ENCODE measurements at regions not wholly inside any gene's neighbourhood (a gene's known extent, or its start where the extent isn't known, plus 50 kb on each side); places are given as distances from the start of the nearest gene placed in this dataset.

GRCh38 chr2:19120181-19120580, 238.2 kb downstream of the OSR1 start:
- CTCF ChIA-PET (ENCODE audit: low intra/inter-chr PET ratio, low total read pairs), result no interaction called here
- BruUV-seq (replicated peaks), result no TSS peak
- Histone ChIP-seq H4K20me1 (ENCODE audit: insufficient read depth, low read length) (no peaks in the 10 kb centered on the region), H3K4me1 (ENCODE audit: insufficient read depth, low read length) (peaks cover 27% of the 10 kb centered on the region), H3K36me3 (replicated peaks in 1 of 2; ENCODE audit: control insufficient read depth in 1 of 2, insufficient read depth in 2 of 2, low read length in 2 of 2) (no peaks in the 10 kb centered on the region), H3K4me2 (ENCODE audit: low read depth, low read length) (no peak overlapping the region), H3K9ac (ENCODE audit: insufficient read depth, low read depth, low read length) (no peak overlapping the region), H3K4me3 (replicated peaks in 1 of 3; ENCODE audit: insufficient read depth in 1 of 3, low read depth in 2 of 3, low read length in 3 of 3) (no peak overlapping the region), H3K27me3 (ENCODE audit: control insufficient read depth in 1 of 2, insufficient read depth in 2 of 2, low read length in 2 of 2) (no peaks in the 10 kb centered on the region), H3K9me3 (ENCODE audit: low read length) (no peaks in the 10 kb centered on the region), H3K27ac (ENCODE audit: extremely low read length, insufficient read depth, low read length) (no peak overlapping the region), H3K79me2 (ENCODE audit: insufficient read depth, low read length) (no peaks in the 10 kb centered on the region), H2AFZ (ENCODE audit: low read length) (no peak overlapping the region)
- FAIRE-seq, result peak; percentile 4
- DNase-seq (ENCODE audit: low spot score), result no peak
- TF ChIP-seq ESRRA (CRISPR knock-in tag; IDR thresholded peaks at IDR 0.05; ENCODE audit: low read depth) (no peak), ZFP90 (CRISPR knock-in tag; IDR thresholded peaks at IDR 0.05; ENCODE audit: borderline replicate concordance) (no peak), CENPX (CRISPR knock-in tag; IDR thresholded peaks at IDR 0.05) (no peak), FLYWCH1 (CRISPR knock-in tag; IDR thresholded peaks at IDR 0.05) (no peak), ZNF652 (CRISPR knock-in tag; IDR thresholded peaks at IDR 0.05; ENCODE audit: borderline replicate concordance, low read depth) (no peak), THAP11 (CRISPR knock-in tag; IDR thresholded peaks at IDR 0.05) (no peak), ZNF275 (CRISPR knock-in tag; IDR thresholded peaks at IDR 0.05; ENCODE audit: borderline replicate concordance) (no peak), ZNF124 (CRISPR knock-in tag; IDR thresholded peaks at IDR 0.05) (no peak), GABPB1 (CRISPR knock-in tag; IDR thresholded peaks at IDR 0.05) (no peak), SNAI1 (CRISPR knock-in tag; IDR thresholded peaks at IDR 0.05; ENCODE audit: borderline replicate concordance) (no peak), DR1 (CRISPR knock-in tag; IDR thresholded peaks at IDR 0.05) (no peak), SMC3 (IDR thresholded peaks at IDR 0.05; ENCODE audit: low read length) (no peak), ZSCAN30 (CRISPR knock-in tag; IDR thresholded peaks at IDR 0.05) (no peak), RNF219 (CRISPR knock-in tag; IDR thresholded peaks at IDR 0.05) (no peak), ATF7-NPFF (CRISPR knock-in tag; IDR thresholded peaks at IDR 0.05; ENCODE audit: low read depth) (no peak), KDM5A (IDR thresholded peaks at IDR 0.05; ENCODE audit: borderline replicate concordance, low read length) (no peak), SP2 (CRISPR knock-in tag; IDR thresholded peaks at IDR 0.05) (no peak)
- intact Hi-C loops (cut with micrococcal nuclease; ENCODE audit: unreplicated experiment), result loop anchor here (5.0 kb wide), 1 partner anchor 98 kb away; no protein-coding TSS in a partner anchor
- no peak for ATAC-seq
- POLR2A ChIA-PET, result no interaction called here
- in situ Hi-C loops (cut with HindIII; ENCODE audit: extremely low pct_ligation_motif_present, low pct_unique_long_range_greater_than_20kb), result no loop called here
- WGBS (ENCODE audit: low lambda C conversion rate), result 34% methylated on average over 5 of the region's 5 CpGs
